DMS153 treated with DMSO at 0.1 percent for 48 hours (cell line): ENCODE measurements at regions not wholly inside any gene's neighbourhood (a gene's known extent, or its start where the extent isn't known, plus 50 kb on each side); places are given as distances from the start of the nearest gene placed in this dataset.
"Not testable (repeated sequence)": the region's sequence is repeated elsewhere in the genome, so short reads cannot be mapped to it uniquely, and the experiment has no call there.

Experiments used
- DNase-seq: peaks from one replicate; lab custom pipeline; 2025; ENCODE audit not compliant: unreplicated experiment; lab: John Stamatoyannopoulos, UW

- DNase-seq = no peak
Observed at GRCh38 chr6:78500299-78501089, 366.9 kb upstream of the IRAK1BP1 start.

GRCh38 chr6:78502386-78502887, 364.9 kb upstream of the IRAK1BP1 start:
- DNase-seq = no peak

- DNase-seq = no peak
Observed at GRCh38 chr6:78505178-78505577, 362.2 kb upstream of the IRAK1BP1 start.

GRCh38 chr6:78511009-78511408, 356.3 kb upstream of the IRAK1BP1 start:
- no peak for DNase-seq

GRCh38 chr6:78513856-78514255, 353.5 kb upstream of the IRAK1BP1 start:
- DNase-seq = no peak

- no peak for DNase-seq
Observed at GRCh38 chr6:78515271-78515670, 352.1 kb upstream of the IRAK1BP1 start.

GRCh38 chr6:78517399-78517798, 350.0 kb upstream of the IRAK1BP1 start:
- DNase-seq = no peak

GRCh38 chr6:78523622-78524021, 343.7 kb upstream of the IRAK1BP1 start:
- no peak for DNase-seq

- no peak for DNase-seq
Observed at GRCh38 chr6:78525976-78526375, 341.4 kb upstream of the IRAK1BP1 start.

- no peak for DNase-seq
Observed at GRCh38 chr6:78526432-78526831, 340.9 kb upstream of the IRAK1BP1 start.

- no peak for DNase-seq
Observed at GRCh38 chr6:78528926-78529325, 338.4 kb upstream of the IRAK1BP1 start.

GRCh38 chr6:78530208-78530607, 337.1 kb upstream of the IRAK1BP1 start:
- no peak for DNase-seq

- no peak for DNase-seq
Observed at GRCh38 chr6:78533426-78533825, 333.9 kb upstream of the IRAK1BP1 start.

- no peak for DNase-seq
Observed at GRCh38 chr6:78533876-78534275, 333.5 kb upstream of the IRAK1BP1 start.

- no peak for DNase-seq
Observed at GRCh38 chr6:78538002-78538401, 329.3 kb upstream of the IRAK1BP1 start.

- DNase-seq = not testable (repeated sequence)
Observed at GRCh38 chr6:78547636-78548035, 319.7 kb upstream of the IRAK1BP1 start.

GRCh38 chr6:78551361-78551760, 316.0 kb upstream of the IRAK1BP1 start:
- DNase-seq = no peak

- DNase-seq = no peak
Observed at GRCh38 chr6:78552435-78552834, 314.9 kb upstream of the IRAK1BP1 start.

- DNase-seq = no peak
Observed at GRCh38 chr6:78554341-78554740, 313.0 kb upstream of the IRAK1BP1 start.

- no peak for DNase-seq
Observed at GRCh38 chr6:78559056-78559455, 308.3 kb upstream of the IRAK1BP1 start.

- no peak for DNase-seq
Observed at GRCh38 chr6:78561015-78561414, 306.3 kb upstream of the IRAK1BP1 start.

GRCh38 chr6:78565997-78566396, 301.4 kb upstream of the IRAK1BP1 start:
- no peak for DNase-seq

GRCh38 chr6:78570044-78570443, 297.3 kb upstream of the IRAK1BP1 start:
- no peak for DNase-seq
